K562 (cell line): ENCODE measurements at regions not wholly inside any gene's neighbourhood (a gene's known extent, or its start where the extent isn't known, plus 50 kb on each side); places are given as distances from the start of the nearest gene placed in this dataset.

Source experiments
- ATAC-seq: fragments of 200-7000 bp; cut with Tn5 transposase; 3 replicates; pipeline ENCODE4 v1.9.1; 2020; ENCODE audit warnings: moderate library complexity
- BruUV-seq: library from RNA; stranded (reverse); fragments of 400-500 nt; replicated peaks from 2 replicates; lab custom pipeline; 2021; lab: Mats Ljungman, UMichigan
- CTCF ChIA-PET: fragments of 300-600 bp; formaldehyde crosslinking; extraction: SDS; loops from one replicate; lab custom pipeline; 2021; ENCODE audit warnings: low intra/inter-chr PET ratio; lab: Yijun Ruan, JAX
- POLR2A ChIA-PET: fragments of 300-600, 350-650 bp; sonication (Branson Sonifier 250); formaldehyde crosslinking; extraction: SDS; loops from one replicate; lab custom pipeline; 2021; ENCODE audit warnings: antibody characterized with exemption, inconsistent platforms; lab: Yijun Ruan, JAX
- DNase-seq, 4 experiments: peaks; one replicate each; pipeline versions ENCODE4 v3.0.0 to v3.0.0-alpha.2; 2011 to 2018; ENCODE audit warnings: low spot score in 3 of 4, mixed read lengths in 3 of 4; ENCODE audit errors: extremely low read depth in 1 of 4
- FAIRE-seq: peaks from 2 replicates; lab custom pipeline; 2011; peaks lifted over from hg19 to GRCh38; lab: Jason Lieb, UNC
- H2AFZ ChIP-seq: 2 replicates; pipeline ENCODE4 v1.6.0; 2011; ENCODE audit warnings: low read depth, low read length, control low read depth, inconsistent platforms
- H3K27ac ChIP-seq: fragments of 200-600 bp; 3 replicates; pipeline ENCODE4 v1.8.0; 2011; ENCODE audit warnings: low read depth, mild to moderate bottlenecking, control low read depth, inconsistent platforms, low read length, moderate library complexity, mixed read lengths; ENCODE audit errors: extremely low read depth
- H3K27me3 ChIP-seq, 2 experiments: fragments of 300-600 bp in 1 of 2; 2 replicates in 1 of 2; 3 replicates in 1 of 2; pipeline versions ENCODE4 v1.6.0 to v1.8.0; 2011; ENCODE audit warnings: inconsistent platforms in 2 of 2, low read length in 2 of 2, mild to moderate bottlenecking in 1 of 2, mixed read lengths in 1 of 2, moderate library complexity in 1 of 2; ENCODE audit not compliant: control insufficient read depth in 2 of 2, insufficient read depth in 2 of 2
- H3K36me3 ChIP-seq: fragments of 300-600 bp; 3 replicates; pipeline ENCODE4 v1.8.0; 2011; ENCODE audit warnings: mild to moderate bottlenecking, low read length, inconsistent platforms; ENCODE audit not compliant: control insufficient read depth, insufficient read depth
- H3K4me1 ChIP-seq, 2 experiments: fragments of 200-600 bp in 1 of 2; replicated peaks in 1 of 2; 2 replicates in 1 of 2; 3 replicates in 1 of 2; pipeline versions ENCODE4 v1.5.1 to v1.8.0; 2011; ENCODE audit warnings: inconsistent platforms in 2 of 2, low read length in 2 of 2, mild to moderate bottlenecking in 1 of 2, mixed read lengths in 1 of 2, moderate library complexity in 1 of 2; ENCODE audit not compliant: control insufficient read depth in 2 of 2, insufficient read depth in 2 of 2
- H3K4me2 ChIP-seq: 2 replicates; pipeline ENCODE4 v1.6.1; 2011; ENCODE audit warnings: low read length, control low read depth, inconsistent platforms, mixed read lengths; ENCODE audit not compliant: insufficient read depth
- H3K4me3 ChIP-seq: fragments of 200-600 bp; sonication (generic), shearing (Covaris generic); 2 replicates; pipeline ENCODE4 v1.5.1; 2016; ENCODE audit warnings: control low read depth, inconsistent platforms
- H3K79me2 ChIP-seq: fragments of 200-600 bp; 3 replicates; pipeline ENCODE4 v1.8.0; 2011; ENCODE audit warnings: low read length, inconsistent platforms; ENCODE audit not compliant: control insufficient read depth, insufficient read depth
- H3K9ac ChIP-seq, 2 experiments: 2 replicates each; pipeline versions ENCODE4 v1.6.0 to v1.6.1; 2011; ENCODE audit warnings: low read depth in 2 of 2, low read length in 2 of 2, control low read depth in 1 of 2, inconsistent platforms in 1 of 2, mild to moderate bottlenecking in 1 of 2, mixed read lengths in 1 of 2; ENCODE audit not compliant: insufficient read depth in 1 of 2
- H3K9me1 ChIP-seq: one replicate; pipeline ENCODE4 v1.6.0; 2011; ENCODE audit warnings: inconsistent platforms, mild to moderate bottlenecking, low read length, moderate library complexity; ENCODE audit not compliant: control insufficient read depth, insufficient read depth
- H3K9me3 ChIP-seq: replicated peaks from 2 replicates; pipeline ENCODE4 v1.5.1; 2011; ENCODE audit warnings: low read depth, low read length, inconsistent platforms; ENCODE audit not compliant: control insufficient read depth, insufficient read depth
- H4K20me1 ChIP-seq: replicated peaks from 2 replicates; pipeline ENCODE4 v1.6.1; 2011; ENCODE audit warnings: low read length, inconsistent platforms, mixed read lengths; ENCODE audit not compliant: control insufficient read depth, insufficient read depth
- ARID2 ChIP-seq: fragments of 450-650 bp; IDR thresholded peaks from 2 replicates; pipeline ENCODE4 v1.6.1; 2017; ENCODE audit warnings: antibody characterized with exemption, mild to moderate bottlenecking
- ARID4B ChIP-seq: sonication (generic); formaldehyde crosslinking; IDR thresholded peaks from 2 replicates; pipeline ENCODE4 v1.8.0; 2022; ENCODE audit warnings: mild to moderate bottlenecking, missing genetic modification reagents
- ATF4 ChIP-seq: fragments of 450-650 bp; formaldehyde crosslinking; IDR thresholded peaks from 2 replicates; pipeline ENCODE4 v1.4.0; 2022; ENCODE audit warnings: mild to moderate bottlenecking, moderate library complexity
- FIP1L1 ChIP-seq: fragments of 200-400 bp; formaldehyde crosslinking; IDR thresholded peaks from 2 replicates; pipeline ENCODE4 v1.6.1; 2018; ENCODE audit warnings: mild to moderate bottlenecking, low read depth, low read length; ENCODE audit not compliant: poor library complexity, severe bottlenecking
- GTF2E2 ChIP-seq: fragments of 200-800 bp; sonication (Bioruptor generic); IDR thresholded peaks from 2 replicates; pipeline ENCODE4 v1.6.1; 2016; ENCODE audit warnings: missing genetic modification characterization, missing compliant biosample characterization
- HES1 ChIP-seq: fragments of 450-650 bp; IDR thresholded peaks from 2 replicates; pipeline ENCODE4 v1.6.1; 2016; ENCODE audit warnings: low read depth, mild to moderate bottlenecking, moderate library complexity
- MAFK ChIP-seq: IDR thresholded peaks from 2 replicates; pipeline ENCODE4 v1.6.1; 2011; ENCODE audit warnings: low read length, improper control_type of control experiment
- MAX ChIP-seq: sonication (generic); formaldehyde crosslinking; IDR thresholded peaks from 2 replicates; pipeline ENCODE4 v1.9.0; 2022; ENCODE audit warnings: mild to moderate bottlenecking, missing genetic modification reagents
- MBD1 ChIP-seq: fragments of 250-450 bp; sonication (Bioruptor Pico); IDR thresholded peaks from 2 replicates; pipeline ENCODE4 v1.8.0; 2022; ENCODE audit warnings: inconsistent platforms
- NR2C2 ChIP-seq, 2 experiments: fragments of 200-800 bp in 1 of 2; sonication (Bioruptor generic) in 1 of 2; sonication (generic) in 1 of 2; formaldehyde crosslinking in 1 of 2; IDR thresholded peaks; 2 replicates each; pipeline versions ENCODE4 v1.6.1 to v1.8.0; 2016 to 2022; ENCODE audit warnings: mild to moderate bottlenecking in 1 of 2, missing compliant biosample characterization in 1 of 2, missing genetic modification characterization in 1 of 2, missing genetic modification reagents in 1 of 2
- RNF2 ChIP-seq: sonication (generic); IDR thresholded peaks from 2 replicates; pipeline ENCODE4 v1.6.1; 2016
- SAP30 ChIP-seq: fragments of 200-600 bp; sonication (generic); IDR thresholded peaks from 2 replicates; pipeline ENCODE4 v1.6.1; 2012; ENCODE audit warnings: borderline replicate concordance, low read depth, mild to moderate bottlenecking, moderate library complexity, low read length, control low read depth, inconsistent platforms; ENCODE audit not compliant: insufficient read depth, poor library complexity, severe bottlenecking
- ZNF217 ChIP-seq: sonication (generic); formaldehyde crosslinking; IDR thresholded peaks from 2 replicates; pipeline ENCODE4 v1.8.0; 2022; ENCODE audit warnings: mild to moderate bottlenecking, missing genetic modification reagents
- WGBS: fragments of 100-300 bp; shearing (Covaris generic); methylation state at CpG from one replicate; pipeline ENCODE4 v1.1.6; 2016; ENCODE audit warnings: low coverage, mixed read lengths; ENCODE audit not compliant: insufficient coverage; ENCODE audit errors: missing lambda C conversion rate; 5-methylcytosine and 5-hydroxymethylcytosine counted together
- in situ Hi-C: fragments of 300-500 bp; cut with MboI; formaldehyde crosslinking; loops from 4 replicates; pipeline ENCODE4 v1.15.0; 2018; ENCODE audit warnings: inconsistent platforms, mixed read lengths
- intact Hi-C: fragments of 100-400 bp; cut with micrococcal nuclease; formaldehyde crosslinking; loops from 2 replicates; pipeline ENCODE4 v1.14.2; 2022

GRCh38 chr10:33416691-33417090 lies 82.2 kb upstream of the NRP1 start:
- ChIA-PET POLR2A (no interaction called here), CTCF (no interaction called here)
- FAIRE-seq (no peak), ATAC-seq (no peak), DNase-seq (no peak)
- Histone ChIP-seq H3K27ac (no peak overlapping the region), H3K36me3 (no peaks in the 10 kb centered on the region), H3K27me3 (no peaks in the 10 kb centered on the region), H2AFZ (no peak overlapping the region), H3K9me3 (no peaks in the 10 kb centered on the region), H3K9ac (no peak overlapping the region), H3K79me2 (no peaks in the 10 kb centered on the region), H3K9me1 (no peaks in the 10 kb centered on the region), H3K4me1 (no peaks in the 10 kb centered on the region), H3K4me3 (no peak overlapping the region), H4K20me1 (no peaks in the 10 kb centered on the region), H3K4me2 (no peak overlapping the region)
- intact Hi-C loops (no loop called here), in situ Hi-C loops (no loop called here)
- BruUV-seq, result no TSS peak
- 1% methylated on average over 6 of the region's 6 CpGs for WGBS
- TF ChIP-seq ATF4 (CRISPR knock-in tag), result no peak
- no peak for TF ChIP-seq GTF2E2 (tag)
- no peak for TF ChIP-seq ARID2
- TF ChIP-seq SAP30, result no peak
- no peak for TF ChIP-seq ARID4B (CRISPR knock-in tag)
- TF ChIP-seq MAX (CRISPR knock-in tag), result no peak
- no peak for TF ChIP-seq MAFK
- TF ChIP-seq NR2C2 (CRISPR knock-in tag; IDR thresholded peaks at IDR 0.05), result no peak
- TF ChIP-seq NR2C2 (tag; IDR thresholded peaks at IDR 0.05), result no peak
- no peak for TF ChIP-seq ZNF217 (CRISPR knock-in tag)
- no peak for TF ChIP-seq RNF2
- no peak for TF ChIP-seq FIP1L1
- TF ChIP-seq HES1, result no peak
- TF ChIP-seq MBD1, result no peak
